Neural crest cell (in vitro differentiated cells): ENCODE measurements at regions not wholly inside any gene's neighbourhood (a gene's known extent, or its start where the extent isn't known, plus 50 kb on each side); places are given as distances from the start of the nearest gene placed in this dataset.
"Not testable (repeated sequence)": the region's sequence is repeated elsewhere in the genome, so short reads cannot be mapped to it uniquely, and the experiment has no call there.

Source experiments
- DNase-seq: peaks from one replicate; pipeline ENCODE4 v3.0.0; 2021; ENCODE audit warnings: low read depth, mixed read lengths, low spot score
- H3K27ac Mint-ChIP-seq: one replicate; pipeline ENCODE4 v1.8.0; 2021; ENCODE audit warnings: mild to moderate bottlenecking, mixed read lengths; ENCODE audit not compliant: unreplicated experiment
- H3K27me3 Mint-ChIP-seq: 2 replicates; pipeline ENCODE4 v1.8.0; 2021; ENCODE audit warnings: low read depth, mild to moderate bottlenecking, mixed read lengths
- H3K36me3 Mint-ChIP-seq: 2 replicates; pipeline ENCODE4 v1.8.0; 2021; ENCODE audit warnings: low read depth, mild to moderate bottlenecking, mixed read lengths
- H3K4me1 Mint-ChIP-seq: 2 replicates; pipeline ENCODE4 v1.8.0; 2021; ENCODE audit warnings: mixed read lengths
- H3K4me3 Mint-ChIP-seq: one replicate; pipeline ENCODE4 v1.8.0; 2021; ENCODE audit warnings: mild to moderate bottlenecking, mixed read lengths
- H3K9me3 Mint-ChIP-seq: 2 replicates; pipeline ENCODE4 v1.8.0; 2021; ENCODE audit warnings: mixed read lengths
- TF ChIP-seq, protein P1 (sequence below): fragments of 200-600 bp; sonication (generic); conservative IDR thresholded peaks from 2 replicates; pipeline ENCODE4 v1.5.0; 2021; ENCODE audit warnings: antibody characterized with exemption, mild to moderate bottlenecking

- no peak overlapping the region for H3K4me3 Mint-ChIP-seq
- H3K36me3 Mint-ChIP-seq = no peaks in the 10 kb centered on the region
- no peaks in the 10 kb centered on the region for H3K9me3 Mint-ChIP-seq
- TF ChIP-seq, protein P1, sequence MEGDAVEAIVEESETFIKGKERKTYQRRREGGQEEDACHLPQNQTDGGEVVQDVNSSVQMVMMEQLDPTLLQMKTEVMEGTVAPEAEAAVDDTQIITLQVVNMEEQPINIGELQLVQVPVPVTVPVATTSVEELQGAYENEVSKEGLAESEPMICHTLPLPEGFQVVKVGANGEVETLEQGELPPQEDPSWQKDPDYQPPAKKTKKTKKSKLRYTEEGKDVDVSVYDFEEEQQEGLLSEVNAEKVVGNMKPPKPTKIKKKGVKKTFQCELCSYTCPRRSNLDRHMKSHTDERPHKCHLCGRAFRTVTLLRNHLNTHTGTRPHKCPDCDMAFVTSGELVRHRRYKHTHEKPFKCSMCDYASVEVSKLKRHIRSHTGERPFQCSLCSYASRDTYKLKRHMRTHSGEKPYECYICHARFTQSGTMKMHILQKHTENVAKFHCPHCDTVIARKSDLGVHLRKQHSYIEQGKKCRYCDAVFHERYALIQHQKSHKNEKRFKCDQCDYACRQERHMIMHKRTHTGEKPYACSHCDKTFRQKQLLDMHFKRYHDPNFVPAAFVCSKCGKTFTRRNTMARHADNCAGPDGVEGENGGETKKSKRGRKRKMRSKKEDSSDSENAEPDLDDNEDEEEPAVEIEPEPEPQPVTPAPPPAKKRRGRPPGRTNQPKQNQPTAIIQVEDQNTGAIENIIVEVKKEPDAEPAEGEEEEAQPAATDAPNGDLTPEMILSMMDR = peak; percentile 60
- H3K27ac Mint-ChIP-seq = no peak overlapping the region
- DNase-seq = peak; percentile 5
- no peaks in the 10 kb centered on the region for H3K4me1 Mint-ChIP-seq
- H3K27me3 Mint-ChIP-seq = no peaks in the 10 kb centered on the region
Measured at GRCh38 chr2:142286618-142287017, 155.8 kb upstream of the LRP1B start.

DNA sequence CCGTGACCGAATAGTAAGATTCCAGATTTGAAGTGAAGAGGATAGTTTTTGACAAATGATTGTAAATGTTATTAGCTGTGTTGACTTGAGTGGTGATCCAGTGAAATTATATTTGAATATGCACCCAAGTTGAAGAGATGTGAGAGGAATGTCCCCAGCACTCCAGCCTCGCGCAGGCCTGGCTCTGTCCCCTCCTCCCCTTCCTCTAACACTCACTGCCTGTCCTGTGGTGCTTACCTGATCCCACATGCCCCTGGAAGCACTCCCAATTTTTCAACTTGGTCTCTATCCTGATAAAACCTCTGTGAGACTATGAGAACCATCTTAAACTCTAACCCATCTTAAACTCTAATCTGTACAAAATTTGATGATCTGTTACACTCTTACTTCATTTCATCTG is 154.7 kb upstream of the LRP1B start:
- no peak for DNase-seq
- no peaks in the 10 kb centered on the region for H3K36me3 Mint-ChIP-seq
- TF ChIP-seq, protein P1 = no peak
- H3K27me3 Mint-ChIP-seq = no peaks in the 10 kb centered on the region
- no peaks in the 10 kb centered on the region for H3K4me1 Mint-ChIP-seq
- H3K4me3 Mint-ChIP-seq = no peak overlapping the region
- H3K27ac Mint-ChIP-seq = no peak overlapping the region
- H3K9me3 Mint-ChIP-seq = no peaks in the 10 kb centered on the region

- not testable (repeated sequence) for H3K27ac Mint-ChIP-seq, H3K9me3 Mint-ChIP-seq, DNase-seq, H3K4me3 Mint-ChIP-seq, H3K4me1 Mint-ChIP-seq, H3K36me3 Mint-ChIP-seq, H3K27me3 Mint-ChIP-seq
Measured at GRCh38 chr2:142284336-142284735, 153.5 kb upstream of the LRP1B start.

DNA sequence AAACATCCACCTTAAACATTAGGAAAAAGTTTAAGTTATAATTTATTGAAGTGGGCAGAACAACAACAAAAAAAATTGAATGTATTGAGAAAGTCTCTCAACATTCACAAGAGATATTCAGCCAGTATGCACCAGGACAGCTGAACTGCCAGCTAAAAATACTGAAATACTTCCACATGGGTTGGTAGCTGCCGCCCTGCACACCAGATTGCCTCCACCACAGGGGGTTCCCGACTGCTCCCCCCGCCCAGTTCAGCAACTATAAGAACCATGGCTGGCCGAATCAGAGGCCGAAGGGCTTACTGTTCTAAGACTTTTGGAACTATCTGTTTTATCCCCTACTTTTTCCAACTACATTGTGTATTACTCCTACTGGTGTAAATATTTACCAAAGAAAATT is 150.0 kb upstream of the LRP1B start:
- DNase-seq = no peak
- Mint-ChIP-seq H3K4me1 (no peaks in the 10 kb centered on the region), H3K9me3 (no peaks in the 10 kb centered on the region), H3K4me3 (no peak overlapping the region), H3K27ac (no peak overlapping the region), H3K27me3 (no peaks in the 10 kb centered on the region), H3K36me3 (no peaks in the 10 kb centered on the region)
- TF ChIP-seq, protein P1 = no peak

DNA sequence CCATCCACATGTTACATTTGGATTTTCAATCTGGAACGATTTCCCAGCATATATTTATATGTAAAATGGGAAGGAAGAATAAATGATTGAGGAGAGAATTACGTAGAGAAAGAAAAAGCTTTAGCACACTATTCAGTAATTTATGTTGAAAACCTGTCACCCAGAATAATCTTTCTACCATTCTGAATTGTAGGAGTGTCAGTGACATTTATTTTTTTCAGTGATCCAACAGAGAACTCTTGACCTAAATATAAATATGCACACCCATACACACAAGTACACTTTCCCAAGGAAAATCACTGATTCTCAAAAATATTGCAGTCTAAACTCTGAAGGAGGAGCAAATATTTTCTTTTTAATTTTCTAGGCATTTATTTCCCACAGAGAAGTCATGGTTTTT is 140.2 kb upstream of the LRP1B start:
- TF ChIP-seq, protein P1 = no peak
- Mint-ChIP-seq H3K27me3 (no peaks in the 10 kb centered on the region), H3K27ac (no peak overlapping the region), H3K9me3 (no peaks in the 10 kb centered on the region), H3K4me1 (no peaks in the 10 kb centered on the region), H3K36me3 (no peaks in the 10 kb centered on the region), H3K4me3 (no peak overlapping the region)
- no peak for DNase-seq

DNA sequence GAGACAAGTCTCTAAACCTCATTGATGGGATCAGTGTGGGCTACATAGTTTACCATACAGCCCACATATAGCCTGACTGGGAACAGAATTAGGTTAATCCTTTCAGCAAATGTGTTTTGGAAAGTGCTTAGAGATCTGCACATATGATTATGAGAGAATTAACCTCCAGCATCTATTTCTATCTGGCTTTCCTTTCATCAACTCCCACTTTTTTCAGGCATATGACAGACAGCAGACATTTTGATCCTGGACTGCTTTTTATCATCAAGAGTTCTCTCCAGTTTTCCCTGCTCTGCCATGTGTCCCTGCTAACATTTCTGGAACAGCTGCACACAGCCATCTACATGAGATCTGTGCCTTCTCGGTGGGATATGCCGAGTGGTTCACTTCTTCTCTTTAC is 139.5 kb upstream of the LRP1B start:
- Mint-ChIP-seq H3K4me1 (no peaks in the 10 kb centered on the region), H3K27ac (no peak overlapping the region), H3K27me3 (no peaks in the 10 kb centered on the region), H3K9me3 (no peaks in the 10 kb centered on the region), H3K4me3 (no peak overlapping the region), H3K36me3 (no peaks in the 10 kb centered on the region)
- no peak for DNase-seq
- TF ChIP-seq, protein P1 = no peak
